Neuronal stem cell (in vitro differentiated cells): ENCODE measurements at regions not wholly inside any gene's neighbourhood (a gene's known extent, or its start where the extent isn't known, plus 50 kb on each side); places are given as distances from the start of the nearest gene placed in this dataset.
"Not testable (repeated sequence)": the region's sequence is repeated elsewhere in the genome, so short reads cannot be mapped to it uniquely, and the experiment has no call there.

Source experiments
- DNase-seq: peaks from one replicate; pipeline ENCODE4 v3.0.0-alpha.2; 2013; ENCODE audit warnings: low spot score
- H2AFZ ChIP-seq: one replicate; pipeline ENCODE4 v1.6.1; 2013; ENCODE audit warnings: mild to moderate bottlenecking, low read length, inconsistent platforms
- H2AK5ac ChIP-seq: 2 replicates; pipeline ENCODE4 v1.6.1; 2013; ENCODE audit warnings: low read depth, mild to moderate bottlenecking, inconsistent platforms, low read length, moderate library complexity, mixed read lengths
- H2BK120ac ChIP-seq: 2 replicates; pipeline ENCODE4 v1.6.1; 2013; ENCODE audit warnings: low read depth, mild to moderate bottlenecking, inconsistent platforms, low read length, moderate library complexity, mixed read lengths
- H2BK12ac ChIP-seq: one replicate; pipeline ENCODE4 v1.6.1; 2013; ENCODE audit warnings: low read length, inconsistent platforms
- H2BK15ac ChIP-seq: 2 replicates; pipeline ENCODE4 v1.6.1; 2013; ENCODE audit warnings: mild to moderate bottlenecking, low read length, inconsistent platforms, mixed read lengths
- H2BK5ac ChIP-seq: one replicate; pipeline ENCODE4 v1.6.1; 2013; ENCODE audit warnings: inconsistent platforms, mild to moderate bottlenecking, low read length, moderate library complexity
- H3K14ac ChIP-seq: one replicate; pipeline ENCODE4 v1.6.1; 2013; ENCODE audit warnings: low read length, inconsistent platforms
- H3K18ac ChIP-seq: 2 replicates; pipeline ENCODE4 v1.6.1; 2013; ENCODE audit warnings: low read length, inconsistent platforms
- H3K23ac ChIP-seq: 2 replicates; pipeline ENCODE4 v1.6.1; 2013; ENCODE audit warnings: low read depth, mild to moderate bottlenecking, mixed read lengths, low read length, inconsistent platforms; ENCODE audit not compliant: poor library complexity
- H3K27ac ChIP-seq: replicated peaks from 3 replicates; pipeline ENCODE4 v1.5.1; 2013; ENCODE audit warnings: low read length, inconsistent platforms
- H3K27me3 ChIP-seq, 3 experiments: 2 replicates each; pipeline ENCODE4 v1.6.1; 2013; ENCODE audit warnings: low read length in 3 of 3, mild to moderate bottlenecking in 2 of 3, inconsistent platforms in 1 of 3, low read depth in 1 of 3, mixed read lengths in 1 of 3, moderate library complexity in 1 of 3; ENCODE audit not compliant: control insufficient read depth in 3 of 3, insufficient read depth in 3 of 3
- H3K36me3 ChIP-seq, 2 donors: replicated peaks in 1 of 2; 2 replicates each; pipeline ENCODE4 v1.6.1; 2013; ENCODE audit warnings: low read length in 2 of 2; ENCODE audit not compliant: control insufficient read depth in 2 of 2, insufficient read depth in 2 of 2
- H3K4ac ChIP-seq: 2 replicates; pipeline ENCODE4 v1.6.1; 2013; ENCODE audit warnings: inconsistent platforms, mild to moderate bottlenecking, low read length, moderate library complexity
- H3K4me1 ChIP-seq, 2 donors: 1 replicate in 1 of 2; 2 replicates in 1 of 2; pipeline ENCODE4 v1.6.1; 2013; ENCODE audit warnings: low read length in 2 of 2, low read depth in 1 of 2; ENCODE audit not compliant: control insufficient read depth in 2 of 2, insufficient read depth in 1 of 2
- H3K4me2 ChIP-seq: one replicate; pipeline ENCODE4 v1.6.1; 2013; ENCODE audit warnings: mild to moderate bottlenecking, low read length, inconsistent platforms; ENCODE audit not compliant: insufficient read depth, poor library complexity, severe bottlenecking
- H3K4me3 ChIP-seq, 2 donors: 2 replicates each; pipeline ENCODE4 v1.5.1; 2013; ENCODE audit warnings: low read length in 2 of 2, mild to moderate bottlenecking in 2 of 2, inconsistent platforms in 1 of 2, moderate library complexity in 1 of 2
- H3K79me1 ChIP-seq: one replicate; pipeline ENCODE4 v1.6.1; 2013; ENCODE audit warnings: low read depth, mild to moderate bottlenecking, inconsistent platforms, low read length, moderate library complexity
- H3K9ac ChIP-seq: one replicate; pipeline ENCODE4 v1.6.1; 2013; ENCODE audit warnings: mild to moderate bottlenecking, low read depth, low read length, inconsistent platforms; ENCODE audit not compliant: poor library complexity
- H3K9me3 ChIP-seq, 2 donors: replicated peaks in 1 of 2; 2 replicates each; pipeline versions ENCODE3 to v1.6.1; 2013; ENCODE audit warnings: low read length in 2 of 2, mild to moderate bottlenecking in 2 of 2, inconsistent platforms in 1 of 2, low read depth in 1 of 2, mixed read lengths in 1 of 2, moderate library complexity in 1 of 2; ENCODE audit not compliant: control insufficient read depth in 2 of 2, insufficient read depth in 1 of 2
- H4K8ac ChIP-seq: one replicate; pipeline ENCODE4 v1.6.1; 2013; ENCODE audit warnings: low read depth, mild to moderate bottlenecking, inconsistent platforms, low read length, moderate library complexity
- H4K91ac ChIP-seq: one replicate; pipeline ENCODE4 v1.6.1; 2013; ENCODE audit warnings: low read length, low read depth, mild to moderate bottlenecking, inconsistent platforms; ENCODE audit not compliant: poor library complexity
- WGBS, 2 donors: extraction: QIAGEN DNeasy Blood & Tissue Kit; methylation state at CpG; one replicate each; pipeline ENCODE4 v1.1.7; 2013; ENCODE audit warnings: missing lambda C conversion rate in 2 of 2, mixed read lengths in 1 of 2; ENCODE audit not compliant: insufficient read length in 2 of 2, insufficient replicate concordance in 1 of 2; ENCODE audit errors: extremely low coverage in 2 of 2; 5-methylcytosine and 5-hydroxymethylcytosine counted together

DNA sequence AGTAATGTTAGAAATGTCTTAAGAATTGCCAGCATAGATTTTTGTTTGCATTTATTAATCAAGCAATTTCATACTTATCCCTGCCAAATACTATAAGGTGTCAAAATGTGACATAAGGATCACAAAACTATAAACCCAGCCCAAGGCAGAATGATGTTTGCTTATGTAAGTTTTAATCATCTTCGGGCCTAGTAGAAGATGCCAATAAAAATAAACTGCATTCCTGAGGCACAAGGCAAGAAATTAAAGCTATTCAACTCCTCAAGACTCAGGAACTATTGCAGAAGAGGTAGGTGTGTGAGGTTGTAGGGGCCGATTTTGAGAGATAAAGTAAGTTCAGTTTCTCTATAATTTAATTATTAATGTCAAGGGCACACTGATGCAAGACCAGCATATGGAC, 189.4 kb upstream of the AHR start:
- no peak overlapping the region for H3K4me3 ChIP-seq
- no peak overlapping the region for H3K27ac ChIP-seq
- no peak overlapping the region for H2BK15ac ChIP-seq
- no peaks in the 10 kb centered on the region for H3K9me3 ChIP-seq
- H3K18ac ChIP-seq = no peak overlapping the region
- no peak overlapping the region for H3K4ac ChIP-seq
- DNase-seq = no peak
- H4K8ac ChIP-seq = no peak overlapping the region
- no peak overlapping the region for H4K91ac ChIP-seq
- no peak overlapping the region for H3K4me2 ChIP-seq
- H2BK120ac ChIP-seq = no peak overlapping the region
- WGBS, 2 donors = no CpG with 5 or more reads among the region's 2 CpGs
- H3K79me1 ChIP-seq = no peaks in the 10 kb centered on the region
- no peaks in the 10 kb centered on the region for H3K4me1 ChIP-seq
- no peak overlapping the region for H2AFZ ChIP-seq
- no peaks in the 10 kb centered on the region for H3K27me3 ChIP-seq
- H2BK12ac ChIP-seq = no peak overlapping the region
- H3K14ac ChIP-seq = no peak overlapping the region
- H2AK5ac ChIP-seq = no peak overlapping the region
- no peaks in the 10 kb centered on the region for H3K36me3 ChIP-seq
- no peak overlapping the region for H3K23ac ChIP-seq
- H2BK5ac ChIP-seq = no peak overlapping the region
- H3K9ac ChIP-seq = no peak overlapping the region

DNA sequence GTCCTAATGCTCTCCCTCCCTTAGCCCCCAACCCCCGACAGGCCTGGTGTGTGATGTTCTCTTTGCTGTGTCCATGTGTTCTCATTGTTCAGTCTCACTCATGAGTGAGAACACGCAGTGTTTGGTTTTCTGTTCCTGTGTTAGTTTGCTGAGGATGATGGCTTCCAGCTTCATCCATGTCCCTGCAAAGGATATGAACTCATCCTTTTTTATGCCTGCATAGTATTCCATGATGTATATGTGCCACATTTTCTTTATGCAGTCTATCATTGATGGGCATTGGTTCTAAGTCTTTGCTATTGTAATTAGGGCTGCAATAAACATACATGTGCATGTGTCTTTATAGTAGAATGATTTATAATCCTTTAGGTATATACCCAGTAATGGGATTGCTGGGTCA, 184.7 kb upstream of the AHR start:
- not testable (repeated sequence) for DNase-seq

GRCh38 chr7:17118412-17118811, 180.0 kb upstream of the AHR start:
- WGBS, 2 donors = no CpG with 5 or more reads among the region's 3 CpGs
- H2AK5ac ChIP-seq = no peak overlapping the region
- no peak overlapping the region for H3K27ac ChIP-seq
- peaks cover 0 to 2% of the 10 kb centered on the region in 2 donors for H3K4me1 ChIP-seq
- no peak overlapping the region for H3K18ac ChIP-seq
- H3K14ac ChIP-seq = no peak overlapping the region
- H2BK120ac ChIP-seq = no peak overlapping the region
- H3K4me3 ChIP-seq = no peak overlapping the region
- no peak overlapping the region for H4K91ac ChIP-seq
- no peak for DNase-seq
- no peak overlapping the region for H2AFZ ChIP-seq
- no peak overlapping the region for H3K23ac ChIP-seq
- no peak overlapping the region for H3K9ac ChIP-seq
- no peaks in the 10 kb centered on the region for H3K27me3 ChIP-seq
- no peaks in the 10 kb centered on the region for H3K9me3 ChIP-seq
- no peak overlapping the region for H3K4me2 ChIP-seq
- no peak overlapping the region for H2BK15ac ChIP-seq
- no peak overlapping the region for H2BK12ac ChIP-seq
- H4K8ac ChIP-seq = no peak overlapping the region
- H3K4ac ChIP-seq = no peak overlapping the region
- no peaks in the 10 kb centered on the region for H3K36me3 ChIP-seq
- no peak overlapping the region for H2BK5ac ChIP-seq
- no peaks in the 10 kb centered on the region for H3K79me1 ChIP-seq

More for the DNA sequence above, 184.7 kb upstream of the AHR start:
- H2AFZ ChIP-seq, H2BK15ac ChIP-seq, H4K91ac ChIP-seq, H3K27ac ChIP-seq, H3K4ac ChIP-seq, H3K79me1 ChIP-seq, H3K9ac ChIP-seq, H3K14ac ChIP-seq, H3K4me3 ChIP-seq, H3K36me3 ChIP-seq, H3K27me3 ChIP-seq, H2BK120ac ChIP-seq, H3K9me3 ChIP-seq, H4K8ac ChIP-seq, H2BK5ac ChIP-seq, H2BK12ac ChIP-seq, H3K4me1 ChIP-seq, H3K4me2 ChIP-seq, H3K23ac ChIP-seq, H3K18ac ChIP-seq, H2AK5ac ChIP-seq: not testable (repeated sequence)
- no CpG with 5 or more reads among the region's 2 CpGs for WGBS, 2 donors

DNA sequence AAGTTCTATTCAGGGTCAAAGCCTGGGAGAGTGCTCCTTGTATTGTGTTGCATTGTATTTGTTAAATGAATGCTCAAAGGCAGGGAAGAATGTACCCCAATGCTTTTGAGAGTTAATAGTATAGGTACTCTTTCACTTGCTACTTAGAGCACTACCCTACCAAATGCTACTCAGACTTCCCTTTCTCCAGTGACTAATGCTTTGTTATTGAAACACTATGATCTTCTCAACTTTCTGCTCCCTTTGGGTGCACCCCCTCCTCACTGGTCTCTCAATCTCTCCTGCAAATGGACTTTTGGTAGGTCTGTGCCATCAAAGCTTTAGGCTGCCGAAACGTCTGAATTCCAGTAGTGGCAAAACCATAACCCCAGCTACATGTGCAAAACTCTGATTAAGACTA, 177.7 kb upstream of the AHR start:
- Histone ChIP-seq H3K27me3 (no peaks in the 10 kb centered on the region), H2BK5ac (no peak overlapping the region), H2AK5ac (no peak overlapping the region), H3K9ac (no peak overlapping the region), H3K18ac (no peak overlapping the region), H2AFZ (no peak overlapping the region), H3K79me1 (no peaks in the 10 kb centered on the region), H3K4me2 (no peak overlapping the region), H3K23ac (no peak overlapping the region), H4K91ac (no peak overlapping the region), H2BK12ac (no peak overlapping the region), H3K4ac (no peak overlapping the region), H2BK120ac (no peak overlapping the region), H3K4me3 (no peak overlapping the region), H3K36me3 (no peaks in the 10 kb centered on the region), H3K9me3 (no peaks in the 10 kb centered on the region), H3K4me1 (peaks cover 0 to 2% of the 10 kb centered on the region in 2 donors), H2BK15ac (no peak overlapping the region), H4K8ac (no peak overlapping the region), H3K27ac (no peak overlapping the region), H3K14ac (no peak overlapping the region)
- no peak for DNase-seq
- WGBS, 2 donors = no CpG with 5 or more reads among the region's 2 CpGs
